ENCODE measurements at regions not wholly inside any gene's neighbourhood (a gene's known extent, or its start where the extent isn't known, plus 50 kb on each side); places are given as distances from the start of the nearest gene placed in this dataset.

- no peak for DNase-seq (ENCODE audit: low spot score)
- H3K4me3 Mint-ChIP-seq = no peak overlapping the region
- CTCF ChIA-PET = interaction anchor here (0.5 to 1.8 kb wide), 7 partner anchors 16 to 263 kb away, joined by 3 to 14 read pairs (median 7); no protein-coding TSS in a partner anchor
- TF ChIP-seq ATF1 (CRISPR knock-in tag; IDR thresholded peaks at IDR 0.05) (no peak), STAT6 (CRISPR knock-in tag; conservative IDR thresholded peaks at IDR 0.05; ENCODE audit: low read depth) (no peak), GRHL2 (CRISPR knock-in tag; IDR thresholded peaks at IDR 0.05; ENCODE audit: insufficient replicate concordance, severe bottlenecking) (no peak), E2F4 (CRISPR knock-in tag; IDR thresholded peaks at IDR 0.05; ENCODE audit: borderline replicate concordance, low read depth) (no peak), ZNF317 (CRISPR knock-in tag; IDR thresholded peaks at IDR 0.05; ENCODE audit: borderline replicate concordance, low read depth) (no peak), E2F5 (CRISPR knock-in tag; IDR thresholded peaks at IDR 0.05) (no peak), TEAD4 (CRISPR knock-in tag; IDR thresholded peaks at IDR 0.05) (no peak)
- ATAC-seq = no peak; the same call in 1 of the 2 replicates
- no peaks in the 10 kb centered on the region for H3K27me3 Mint-ChIP-seq (ENCODE audit: low read depth)
- POLR2A ChIA-PET = no interaction called here
- no peak overlapping the region for H3K27ac Mint-ChIP-seq
- no peaks in the 10 kb centered on the region for H3K36me3 Mint-ChIP-seq
- no peaks in the 10 kb centered on the region for H3K9me3 Mint-ChIP-seq
- peaks cover 25% of the 10 kb centered on the region for H3K4me1 Mint-ChIP-seq
Measured at GRCh38 chr17:79207960-79208359, 133.3 kb downstream of the ENGASE start.

- TF ChIP-seq AR (CRISPR knock-in tag; IDR thresholded peaks at IDR 0.05) = no peak
- TF ChIP-seq NR2C2 (CRISPR knock-in tag; IDR thresholded peaks at IDR 0.05) = no peak
- no peak for TF ChIP-seq TP53 (CRISPR knock-in tag; IDR thresholded peaks at IDR 0.05)
- TF ChIP-seq NFE2L1 (CRISPR knock-in tag; IDR thresholded peaks at IDR 0.05) = no peak
- TF ChIP-seq ZNF425 (CRISPR knock-in tag; conservative IDR thresholded peaks at IDR 0.05) = no peak
- TF ChIP-seq ZNF138 (CRISPR knock-in tag; conservative IDR thresholded peaks at IDR 0.05) = no peak
- no peak for TF ChIP-seq IRF2 (CRISPR knock-in tag; IDR thresholded peaks at IDR 0.05; ENCODE audit: borderline replicate concordance, low read depth)
- TF ChIP-seq ZNF232 (CRISPR knock-in tag; IDR thresholded peaks at IDR 0.05) = no peak
- DNase-seq (ENCODE audit: low spot score) = no peak
- H3K27me3 Mint-ChIP-seq (ENCODE audit: low read depth) = no peaks in the 10 kb centered on the region
- no peaks in the 10 kb centered on the region for H3K36me3 Mint-ChIP-seq
- H3K27ac Mint-ChIP-seq = no peak overlapping the region
- no peak overlapping the region for H3K4me3 Mint-ChIP-seq
- CTCF ChIA-PET = interaction anchor here (1.6 kb wide), 1 partner anchor 118 kb away, joined by 3 read pairs; no protein-coding TSS in a partner anchor
- H3K9me3 Mint-ChIP-seq = no peaks in the 10 kb centered on the region
- POLR2A ChIA-PET = no interaction called here
- H3K4me1 Mint-ChIP-seq = peaks cover 29% of the 10 kb centered on the region
- ATAC-seq = no peak
Measured at GRCh38 chr17:79205688-79206205, 131.1 kb downstream of the ENGASE start.

Measured in WTC11 (cell line).